ENCODE measurements at regions not wholly inside any gene's neighbourhood (a gene's known extent, or its start where the extent isn't known, plus 50 kb on each side); places are given as distances from the start of the nearest gene placed in this dataset.
A peak's percentile ranks its signal among the peaks of the same experiment; 100 is the strongest.
"Not testable (repeated sequence)": the region's sequence is repeated elsewhere in the genome, so short reads cannot be mapped to it uniquely, and the experiment has no call there.

DNA sequence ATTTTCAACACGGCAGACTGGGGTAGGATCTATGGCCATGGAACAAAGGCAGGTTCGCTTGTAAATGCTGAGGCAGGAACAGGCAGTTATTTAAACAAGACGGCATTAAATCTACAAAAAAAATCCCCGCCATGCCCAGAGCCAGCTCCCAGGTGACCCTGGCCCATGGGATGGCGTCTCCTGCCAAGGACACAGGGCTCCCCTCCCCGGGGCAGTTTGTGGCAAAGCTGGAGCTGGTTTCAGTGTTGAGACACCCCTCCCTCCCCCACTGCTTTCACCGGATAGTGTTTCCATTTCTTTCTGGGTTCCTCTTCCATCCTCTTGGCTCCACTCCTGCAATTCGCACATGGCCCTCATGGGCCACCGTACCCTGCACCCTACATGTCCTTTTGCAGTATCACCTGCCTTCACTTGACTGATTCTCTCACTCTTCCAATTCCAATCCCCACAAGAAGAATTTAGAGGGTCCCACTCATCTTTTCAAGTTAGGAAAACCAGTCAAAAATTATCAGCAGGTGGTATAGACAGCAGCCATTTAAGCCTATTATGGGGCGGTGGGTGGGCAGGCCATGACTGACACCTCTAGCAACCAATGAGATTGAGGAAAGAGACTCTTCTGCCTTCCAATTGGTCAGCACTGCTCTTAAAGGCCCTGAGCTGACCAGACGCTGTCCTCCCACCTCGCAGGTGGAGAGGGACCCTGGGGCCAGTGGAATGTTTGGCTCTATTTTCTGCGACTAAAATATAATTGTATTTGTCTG, 52.0 kb downstream of the OLIG1 start:
- peak; percentile 18 for DNase-seq

DNA sequence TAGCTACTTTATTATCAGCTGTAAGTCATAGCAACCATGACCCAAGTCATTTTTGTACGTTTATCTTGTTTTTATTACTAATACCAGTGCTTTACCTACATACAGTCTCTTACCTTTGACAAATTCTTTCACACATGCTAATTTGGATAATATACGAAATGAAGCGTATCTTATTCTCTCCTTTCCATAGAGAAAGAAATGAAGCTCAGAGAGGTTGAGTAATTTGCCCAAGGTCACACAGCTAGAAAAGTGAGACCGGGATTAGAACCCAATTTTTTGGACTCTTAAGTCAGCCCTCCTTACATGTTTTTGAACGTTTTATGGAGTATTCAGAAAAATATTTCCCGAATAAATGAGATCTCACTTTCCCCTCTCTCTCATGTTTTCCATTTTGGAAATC, 52.6 kb downstream of the OLIG1 start:
- DNase-seq: no peak

DNA sequence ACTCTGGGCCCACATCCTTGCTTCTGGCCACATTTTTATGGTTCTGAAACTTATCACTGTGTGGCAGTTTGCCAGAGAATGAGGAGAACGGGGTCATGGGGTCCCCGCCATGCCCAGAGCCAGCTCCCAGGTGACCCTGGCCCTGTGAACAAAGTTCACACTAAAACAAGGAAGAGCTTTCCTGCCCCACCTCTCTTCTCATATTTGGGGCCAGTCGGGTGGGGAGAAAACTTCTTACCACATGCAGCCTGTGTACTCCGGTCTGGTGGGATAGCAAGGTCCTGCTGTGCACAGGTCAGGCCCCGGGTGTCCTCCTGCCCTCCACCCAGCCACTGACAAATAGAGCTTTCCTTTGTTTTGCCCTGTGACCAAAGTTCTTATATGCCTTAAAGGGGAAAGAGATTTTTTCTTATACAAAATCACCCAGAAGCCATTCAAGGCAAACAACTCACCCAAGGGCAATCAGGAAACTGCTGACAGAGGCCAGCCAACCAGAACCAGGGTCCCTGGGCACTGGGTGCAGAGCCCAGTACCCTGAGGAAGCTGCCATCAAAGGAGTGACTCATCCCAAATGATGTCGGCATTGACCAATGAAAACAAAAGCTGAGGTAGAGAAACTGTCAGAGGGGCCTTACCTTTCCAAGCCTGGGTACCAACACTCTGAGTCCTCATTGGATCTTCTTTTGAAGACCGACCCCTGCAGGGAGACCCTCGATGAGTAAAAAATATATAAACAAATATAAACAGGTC, 53.6 kb downstream of the OLIG1 start:
- peak; percentile 40 for DNase-seq

DNA sequence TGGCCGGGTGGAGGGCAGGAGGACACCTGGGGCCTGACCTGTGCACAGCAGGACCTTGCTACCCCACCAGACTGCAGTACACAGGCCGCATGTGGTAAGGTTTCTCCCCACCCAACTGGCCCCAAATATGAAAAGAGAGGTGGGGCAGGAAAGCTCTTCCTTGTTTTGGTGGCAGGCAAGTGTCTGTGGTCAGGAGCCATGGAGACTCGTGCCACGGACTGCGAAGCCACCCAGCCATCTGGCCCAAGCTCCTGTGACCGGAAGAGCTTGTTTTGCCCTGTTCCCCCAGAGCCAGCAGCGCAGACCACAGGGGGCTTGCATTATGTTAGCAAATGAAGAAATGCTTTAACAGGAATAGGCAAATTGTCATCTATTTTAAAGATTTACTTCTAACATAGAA, 54.9 kb downstream of the OLIG1 start:
- no peak for DNase-seq

DNA sequence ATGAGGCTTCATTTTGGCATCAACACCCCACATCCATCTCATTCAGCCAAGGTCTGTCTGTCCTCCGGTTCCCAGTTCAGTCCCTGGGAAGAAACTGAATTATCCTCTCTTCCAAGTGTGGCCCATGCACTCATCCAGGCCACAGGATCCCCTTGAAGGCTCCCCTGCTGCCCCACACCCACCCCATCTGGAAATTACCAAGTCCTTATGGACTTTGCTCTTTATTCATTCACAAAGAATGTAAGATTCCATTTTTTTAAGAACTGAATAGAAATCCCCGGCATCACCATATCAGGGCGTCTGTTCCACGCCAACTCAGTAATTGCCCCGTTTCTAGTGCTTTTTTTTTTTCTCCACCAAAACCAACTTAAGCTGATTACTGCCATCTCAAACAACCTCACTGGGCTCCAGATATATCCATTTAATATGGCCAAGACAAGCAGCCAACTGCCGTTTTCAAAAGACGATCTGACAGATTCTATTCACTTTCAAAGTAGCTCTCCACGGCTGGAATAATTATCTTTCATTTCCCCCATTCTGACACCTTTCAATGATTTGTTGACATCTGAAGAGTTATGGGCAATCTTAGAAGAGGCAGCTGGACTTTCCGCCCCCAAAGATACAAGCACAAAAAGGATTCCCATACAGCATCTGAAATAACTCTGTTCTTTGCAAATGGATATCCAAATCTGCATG, 55.9 kb downstream of the OLIG1 start:
- DNase-seq: no peak

DNA sequence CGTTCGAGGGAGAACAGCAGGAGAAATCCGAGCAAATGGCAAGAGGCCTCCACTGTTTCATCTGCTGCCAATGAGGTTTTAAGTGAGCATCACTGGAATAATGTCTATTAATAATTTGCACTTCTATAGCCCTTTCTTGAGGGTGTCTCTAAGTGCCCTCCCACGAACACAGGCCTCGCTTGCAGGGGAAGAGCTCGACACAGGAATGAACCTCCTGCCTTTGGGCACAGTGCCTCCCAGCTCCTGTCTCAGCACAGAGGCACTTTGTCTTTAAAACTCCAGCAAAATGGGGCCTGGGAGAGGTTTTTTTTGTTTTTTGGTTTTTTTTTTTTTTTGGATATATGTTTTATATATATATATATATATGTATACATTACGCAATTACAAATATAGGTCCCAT, 56.6 kb downstream of the OLIG1 start:
- DNase-seq: no peak

DNA sequence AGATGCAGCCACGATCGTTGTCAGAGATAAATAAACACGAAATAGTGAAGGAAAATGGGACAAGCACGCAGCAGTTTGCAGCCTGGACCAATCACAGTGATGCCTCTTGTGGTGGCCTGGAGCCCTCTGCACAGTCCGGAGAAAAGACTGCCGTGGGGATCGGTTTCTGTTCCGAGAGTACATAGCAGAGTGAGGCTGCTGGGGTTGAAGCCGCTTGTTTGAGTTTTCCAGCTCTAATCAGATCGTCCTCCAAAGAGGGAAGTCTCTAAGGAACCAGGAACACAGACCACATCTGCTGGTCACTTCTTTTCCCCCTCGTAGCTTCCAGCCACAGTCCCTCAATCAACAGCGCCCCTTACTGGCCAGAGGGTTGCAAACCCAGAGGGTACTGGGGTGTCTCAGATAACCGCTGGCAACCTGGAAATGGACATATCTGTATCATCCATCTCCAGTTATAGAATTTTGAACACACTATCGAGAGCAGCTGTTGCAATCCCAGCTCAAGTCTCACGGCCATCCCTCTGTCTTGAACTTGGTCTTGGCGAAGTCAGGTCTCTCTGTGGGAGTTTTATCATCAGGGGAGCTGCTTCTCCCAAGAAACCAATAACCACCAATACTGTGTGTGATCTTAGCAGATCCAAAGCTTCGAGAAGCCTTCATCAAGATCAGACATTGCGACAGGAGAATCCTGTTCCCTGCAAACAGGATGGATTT, 57.4 kb downstream of the OLIG1 start:
- peak; percentile 59 for DNase-seq

DNA sequence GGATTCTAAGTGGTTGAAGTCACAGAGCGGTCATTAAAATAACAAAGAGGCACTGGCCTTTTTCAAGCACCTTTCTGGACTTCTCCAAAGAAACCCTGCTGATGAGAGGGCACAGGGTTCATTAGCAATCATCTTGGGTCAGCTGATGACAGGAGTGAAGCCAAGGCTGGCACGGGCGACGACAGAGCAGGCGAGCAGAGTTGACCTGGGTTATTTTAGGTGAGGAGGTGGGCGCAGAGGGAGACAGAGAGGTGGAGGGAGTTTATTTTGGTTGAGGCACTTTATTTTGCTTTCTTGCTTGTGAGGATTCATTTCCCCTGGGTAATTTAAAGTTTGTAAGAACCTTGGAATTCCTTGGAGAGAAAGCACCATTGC, 57.9 kb downstream of the OLIG1 start:
- DNase-seq: no peak

DNA sequence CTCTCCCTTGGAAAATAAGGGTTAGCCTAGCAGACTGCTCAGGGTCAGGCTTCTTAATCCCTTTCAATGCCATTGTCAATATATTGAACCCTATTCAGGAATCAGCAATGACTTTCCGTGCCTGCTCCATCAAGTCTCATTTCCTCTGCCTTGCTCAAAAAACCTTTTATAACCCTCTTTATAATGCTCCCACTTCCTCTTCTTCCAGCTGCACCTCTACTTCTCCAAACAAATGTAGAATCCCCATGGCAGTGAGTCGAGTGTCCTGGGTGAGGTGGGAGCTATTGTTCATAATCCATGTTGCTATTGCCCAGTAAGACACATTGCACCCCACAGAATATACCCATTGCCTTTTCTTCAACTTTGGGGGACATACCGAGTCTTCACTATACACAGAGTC, 58.6 kb downstream of the OLIG1 start:
- DNase-seq: no peak

DNA sequence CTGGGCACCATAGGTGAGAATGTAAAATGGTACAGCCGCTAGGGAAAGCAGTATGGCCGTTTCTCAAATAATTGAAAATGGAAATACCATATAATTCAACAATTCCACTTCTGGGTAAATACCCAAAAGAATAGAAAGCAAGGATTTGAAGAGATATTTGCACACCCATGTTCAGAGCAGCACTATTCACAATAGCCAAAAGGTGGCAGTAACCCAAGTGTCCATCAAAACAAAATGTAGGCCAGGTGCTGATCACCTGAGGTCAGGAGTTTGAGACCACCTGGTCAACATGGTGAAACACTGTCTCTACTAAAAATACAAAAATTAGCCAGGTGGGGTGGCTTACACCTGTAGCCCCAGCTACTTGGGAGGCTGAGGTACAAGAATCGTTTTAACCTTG, 62.1 kb downstream of the OLIG1 start:
- DNase-seq: no peak

DNA sequence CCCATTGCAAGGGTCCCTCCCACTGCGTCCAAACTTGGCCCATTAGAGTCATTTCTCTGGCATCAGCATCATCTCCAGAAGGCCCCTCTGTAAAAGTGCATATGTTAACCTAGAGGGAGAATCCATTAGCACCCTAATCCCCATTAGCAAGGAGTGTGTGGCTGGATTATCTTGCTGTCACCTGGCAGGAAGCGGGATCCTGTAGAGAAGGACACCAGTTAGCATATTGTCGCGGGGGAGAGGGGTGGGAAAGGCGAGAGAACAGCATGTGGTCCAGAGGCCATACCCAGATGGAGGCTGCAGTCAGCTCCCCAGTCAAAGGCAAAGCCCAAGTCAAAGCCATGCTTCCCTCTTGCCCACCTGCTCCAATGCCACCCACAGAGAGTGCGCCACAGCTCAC, 64.0 kb downstream of the OLIG1 start:
- no peak for DNase-seq

DNA sequence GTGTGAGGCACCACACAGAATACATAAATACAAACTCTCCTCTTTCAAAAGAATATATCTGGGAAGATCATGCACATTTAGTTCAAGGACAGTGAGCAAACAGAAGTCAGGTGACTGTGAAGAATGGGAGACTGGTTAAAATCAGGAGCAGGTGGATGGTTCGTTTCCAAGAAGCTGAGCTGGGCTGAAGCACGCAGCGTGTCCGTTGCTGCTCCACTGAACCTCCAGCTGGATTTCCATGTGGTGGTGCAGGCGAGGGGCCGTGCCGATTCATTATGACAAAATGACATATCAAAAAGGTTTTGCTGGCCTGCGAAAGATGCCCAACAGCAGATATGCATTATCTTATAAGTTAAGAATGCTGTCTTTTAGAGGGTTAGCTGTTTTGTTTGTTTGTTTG, 66.0 kb downstream of the OLIG1 start:
- DNase-seq: no peak

DNA sequence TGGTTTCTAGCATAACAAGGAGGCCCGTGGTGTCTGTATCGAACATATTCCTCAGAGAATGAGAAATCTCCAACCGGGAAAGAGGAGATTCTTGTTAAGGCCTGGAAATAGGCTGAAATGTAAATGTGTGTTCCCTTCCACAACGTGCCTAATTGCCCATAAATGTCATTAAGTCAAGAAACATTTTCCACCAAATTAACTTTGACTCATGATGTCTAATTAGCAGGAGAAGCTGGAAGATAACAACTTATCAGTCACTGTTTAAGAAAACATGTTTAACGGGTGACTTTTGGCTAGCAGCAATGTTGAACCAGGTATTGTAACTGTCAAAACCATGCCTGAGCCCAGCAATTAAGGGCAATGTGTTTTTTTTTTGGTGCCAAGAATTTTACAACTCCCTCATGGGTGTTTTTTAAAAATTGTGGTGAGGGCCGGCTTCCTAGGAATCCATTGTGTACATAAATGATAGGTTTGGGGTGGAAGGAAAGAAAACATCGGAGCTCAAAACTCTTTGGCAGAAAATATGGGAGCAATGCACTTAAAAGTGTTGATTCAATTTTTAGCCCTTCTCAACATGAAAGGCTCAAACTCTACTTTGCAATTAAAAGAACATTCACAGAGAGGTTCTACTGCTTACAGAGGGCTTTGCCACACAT, 67.0 kb downstream of the OLIG1 start:
- DNase-seq: no peak

DNA sequence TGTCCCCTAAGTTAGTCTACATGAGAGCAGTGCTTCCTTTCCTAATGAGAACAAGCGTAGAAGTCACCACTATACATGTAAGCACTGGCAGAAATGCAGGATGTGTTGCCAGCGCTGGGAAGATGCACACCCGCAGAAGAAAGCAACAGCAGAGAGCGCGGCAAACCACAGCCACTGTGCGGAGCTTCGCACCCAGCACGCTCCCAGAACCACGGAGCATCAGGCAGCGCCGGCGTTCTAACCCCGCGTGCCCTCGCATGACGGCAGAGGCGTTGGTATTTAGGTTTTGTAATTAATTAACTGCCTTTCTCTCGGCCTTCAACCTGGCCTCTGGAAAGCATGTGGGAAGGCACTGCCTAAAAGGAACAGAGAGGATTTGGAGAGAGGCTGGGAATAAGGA, 69.1 kb downstream of the OLIG1 start:
- DNase-seq: no peak

DNA sequence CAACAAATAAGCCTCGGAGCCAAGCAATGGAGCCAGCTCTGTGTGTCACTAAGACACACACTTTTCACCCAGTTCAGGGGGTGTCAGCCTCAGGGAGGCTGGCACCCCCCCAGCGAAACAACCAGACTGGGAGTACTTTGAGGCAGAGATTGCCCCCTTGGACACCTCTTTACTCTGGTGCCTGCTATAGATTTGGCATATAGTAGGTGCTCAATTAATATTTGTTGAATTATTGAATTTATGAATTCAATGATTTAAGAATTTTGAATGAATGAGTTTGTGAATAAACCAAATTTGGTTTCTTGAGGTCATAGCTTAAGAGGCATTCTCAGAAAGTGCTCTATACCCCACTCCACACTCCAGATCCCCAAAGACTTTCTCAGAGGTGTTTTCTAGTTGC, 70.3 kb downstream of the OLIG1 start:
- no peak for DNase-seq

DNA sequence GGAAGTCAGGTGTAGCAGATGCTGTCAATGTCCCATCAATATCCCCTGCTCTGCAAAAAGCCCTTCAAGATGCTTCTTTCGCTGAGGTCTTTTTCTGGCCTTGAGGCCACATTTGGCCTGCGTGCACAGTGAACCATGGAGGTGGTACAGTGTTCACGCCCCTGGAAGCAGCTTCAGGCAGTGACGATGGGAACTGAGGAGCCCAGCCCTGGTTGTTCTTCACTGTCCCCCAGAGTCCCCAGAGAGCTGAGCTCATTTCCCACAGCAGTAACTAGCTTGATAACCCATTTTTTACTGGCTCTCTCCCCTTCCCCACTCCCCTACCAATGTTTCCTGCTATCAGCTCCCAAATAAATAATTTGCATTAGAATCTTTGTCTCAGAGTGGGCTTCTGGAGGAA, 76.5 kb downstream of the OLIG1 start:
- DNase-seq: no peak

DNA sequence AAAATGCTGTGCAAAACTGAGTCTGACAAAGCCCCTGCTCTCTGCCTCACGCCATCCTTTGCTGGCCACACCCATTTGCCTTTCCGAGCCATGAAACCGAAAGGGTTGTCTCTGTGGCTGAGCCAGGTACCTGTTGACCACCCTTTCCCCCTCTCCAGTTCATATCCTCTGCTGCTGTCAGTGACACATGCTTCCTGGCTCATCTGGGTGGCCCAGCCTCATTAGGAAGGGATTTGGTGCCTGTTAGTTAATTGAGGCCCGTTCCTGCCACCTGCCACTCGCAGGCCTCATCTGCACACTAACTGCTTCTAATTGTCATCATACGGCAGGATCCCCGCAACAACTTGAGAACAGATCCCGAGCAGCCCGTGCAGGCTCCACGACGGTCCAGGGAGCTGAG, 79.2 kb downstream of the OLIG1 start:
- no peak for DNase-seq

DNA sequence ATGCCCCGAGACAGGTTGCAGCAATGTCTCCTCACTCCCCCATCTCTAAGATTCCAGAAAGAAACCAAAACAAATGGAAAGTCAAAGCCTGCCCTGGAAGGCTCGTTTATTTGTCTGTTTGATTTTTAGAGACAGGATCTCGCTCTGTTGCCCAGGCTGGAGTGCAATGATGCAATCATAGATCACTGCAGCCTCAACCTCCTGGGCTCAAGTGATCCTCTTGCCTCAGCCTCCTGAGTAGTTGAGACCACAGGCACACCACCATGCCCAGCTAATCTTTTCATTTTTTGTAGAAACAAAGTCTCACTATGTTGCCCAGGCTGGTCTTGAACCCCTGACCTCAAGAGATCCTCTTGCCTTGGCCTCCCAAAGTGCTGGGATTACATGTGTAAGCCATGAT, 78.8 kb upstream of the IFNAR2 start:
- not testable (repeated sequence) for DNase-seq

DNA sequence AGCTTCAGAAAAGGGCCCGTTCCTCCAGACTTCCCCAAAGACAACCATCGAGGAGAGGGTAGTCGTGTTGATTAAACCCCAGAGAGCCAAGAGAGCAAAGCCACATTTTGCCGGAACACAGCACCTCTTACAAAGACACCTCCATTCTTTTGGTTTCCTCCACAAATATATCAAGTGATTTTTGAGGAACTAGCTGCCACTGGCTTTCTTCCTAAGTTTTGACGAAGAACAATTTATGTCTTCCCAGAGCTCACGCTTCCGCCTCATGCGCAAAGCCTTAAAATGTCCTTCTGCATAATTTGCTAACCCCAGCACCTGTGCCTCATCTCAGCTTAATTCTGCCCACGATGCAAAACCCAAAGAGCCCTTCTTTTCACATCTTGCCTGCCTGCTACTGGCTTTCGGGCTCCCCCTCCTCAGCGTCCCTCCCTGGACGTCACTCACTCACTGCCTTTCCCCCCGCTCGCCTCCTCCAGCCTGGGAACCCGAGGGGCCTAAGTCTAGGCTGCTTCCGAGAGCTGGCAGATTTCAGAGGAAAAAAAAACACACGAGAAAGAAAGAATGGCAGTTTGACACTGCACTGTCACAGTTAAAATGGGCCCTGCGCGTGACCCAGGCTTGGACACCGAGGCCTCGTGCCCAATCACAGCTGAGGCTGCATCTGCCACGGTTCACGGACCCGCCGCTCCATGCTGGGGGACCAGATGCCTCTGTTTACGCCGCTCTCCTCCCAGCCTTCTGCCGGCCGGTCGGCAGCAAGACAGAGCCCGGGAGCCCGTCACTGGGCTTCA, 77.6 kb upstream of the IFNAR2 start:
- no peak for DNase-seq

DNA sequence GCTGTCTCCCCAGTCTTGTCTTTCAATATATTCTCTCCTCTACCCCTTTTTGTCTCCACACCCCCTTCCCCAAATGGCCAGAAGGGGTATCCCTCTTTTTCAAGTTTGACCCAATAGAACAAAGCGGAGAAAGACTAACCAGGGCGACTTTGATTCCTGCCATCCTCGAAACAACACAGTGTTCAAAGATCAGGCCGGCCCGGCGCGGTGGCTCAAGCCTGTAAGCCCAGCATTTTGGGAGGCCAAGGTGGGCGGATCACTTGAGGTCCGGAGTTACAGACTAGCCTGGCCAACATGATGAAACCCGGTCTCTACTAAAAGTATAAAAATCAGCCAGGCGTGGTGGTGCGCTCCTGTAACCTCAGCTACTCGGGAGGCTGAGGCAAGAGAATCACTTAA, 77.0 kb upstream of the IFNAR2 start:
- DNase-seq: no peak

DNA sequence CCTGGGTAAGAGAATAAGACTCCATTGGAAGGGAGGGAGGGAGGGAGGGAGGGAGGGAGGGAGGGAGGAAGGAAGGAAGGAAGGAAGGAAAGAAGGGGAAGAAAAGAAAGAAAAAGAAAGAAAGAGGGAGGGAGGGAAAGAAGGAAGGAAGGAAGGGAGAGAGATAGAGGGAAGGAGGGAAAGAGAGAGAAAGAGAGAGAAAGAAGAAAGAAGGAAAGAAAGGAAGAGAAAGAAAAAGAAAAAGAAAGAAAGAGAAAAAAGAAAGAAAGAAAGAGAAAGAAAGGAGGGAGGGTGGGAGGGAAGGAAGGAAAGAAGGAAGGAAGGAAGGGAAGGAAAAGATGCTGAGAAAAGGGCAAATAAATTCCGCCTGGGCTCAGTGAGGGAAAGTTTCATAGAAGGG, 74.7 kb upstream of the IFNAR2 start:
- DNase-seq: no peak

DNA sequence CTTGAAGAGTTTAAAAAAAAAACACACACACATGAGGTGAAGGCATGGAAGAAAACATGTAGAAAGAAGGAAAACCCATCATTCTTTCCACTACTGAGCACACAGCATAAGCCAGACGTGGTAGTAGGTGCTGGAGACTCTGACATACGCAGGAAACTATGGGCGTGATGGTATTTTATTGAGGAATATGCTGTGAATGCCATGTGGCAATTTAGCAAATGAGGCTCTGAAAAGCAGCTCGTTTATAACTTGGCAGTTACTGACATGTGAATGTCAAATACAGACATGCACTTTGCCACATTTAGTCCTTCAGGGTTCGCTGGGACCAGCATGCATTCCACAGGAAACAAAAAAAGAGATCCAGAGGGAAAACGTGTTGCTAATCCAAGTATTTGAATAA, 74.3 kb upstream of the IFNAR2 start:
- DNase-seq: no peak
